ENCODE measurements at regions not wholly inside any gene's neighbourhood (a gene's known extent, or its start where the extent isn't known, plus 50 kb on each side); places are given as distances from the start of the nearest gene placed in this dataset.

GRCh38 chr1:230495891-230496385 is 69.8 kb upstream of the PGBD5 start:
- no peak for TF ChIP-seq CTCF (IDR thresholded peaks at IDR 0.05 in 4 of 5, conservative IDR thresholded peaks at IDR 0.05 in 1 of 5)
- no peak for TF ChIP-seq POLR2A (IDR thresholded peaks at IDR 0.05)

Measured in gastrocnemius medialis (tissue), 4 donors.